ENCODE measurements at regions not wholly inside any gene's neighbourhood (a gene's known extent, or its start where the extent isn't known, plus 50 kb on each side); places are given as distances from the start of the nearest gene placed in this dataset.

DNA sequence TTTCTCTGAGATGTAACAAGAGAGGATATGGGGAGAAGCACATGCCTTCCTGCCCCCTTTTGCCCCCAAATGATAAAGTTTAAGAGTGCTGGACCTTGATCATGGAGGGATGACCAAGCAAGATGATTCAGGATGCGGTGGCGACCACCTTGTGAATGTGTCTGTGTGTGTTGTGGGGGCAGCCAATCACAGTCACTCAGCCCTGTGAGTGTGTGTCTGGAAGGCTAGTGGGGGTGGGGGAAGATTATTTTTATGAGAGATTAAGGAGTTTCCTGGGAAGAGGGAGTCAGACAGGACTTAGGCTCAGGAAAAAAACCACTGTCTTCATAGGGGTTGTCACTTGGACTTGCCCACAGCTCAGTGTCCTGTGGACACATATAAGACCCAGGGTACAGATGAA lies 57.8 kb upstream of the KY start:
- TF ChIP-seq CTCF (IDR thresholded peaks at IDR 0.05; ENCODE audit: low read depth, low read length) (no peak), POLR2A (IDR thresholded peaks at IDR 0.05; ENCODE audit: extremely low read depth, insufficient read length) (no peak), MYC (IDR thresholded peaks at IDR 0.05; ENCODE audit: low read depth, low read length) (no peak), MAX (IDR thresholded peaks at IDR 0.05; ENCODE audit: low read depth, low read length) (no peak)

All from NB4 (cell line).